ENCODE measurements at regions not wholly inside any gene's neighbourhood (a gene's known extent, or its start where the extent isn't known, plus 50 kb on each side); places are given as distances from the start of the nearest gene placed in this dataset.
A peak's percentile ranks its signal among the peaks of the same experiment; 100 is the strongest.

- Histone ChIP-seq H3K27me3 (ENCODE audit: insufficient read depth, insufficient read length) (peaks cover 12% of the 10 kb centered on the region), H3K9me3 (ENCODE audit: insufficient read depth, low read length) (no peaks in the 10 kb centered on the region), H3K4me3 (ENCODE audit: insufficient read length, low read depth) (no peak overlapping the region), H3K4me1 (ENCODE audit: insufficient read depth, insufficient read length) (peaks cover 23% of the 10 kb centered on the region), H3K9ac (ENCODE audit: insufficient read length, low read depth) (no peak overlapping the region), H3K36me3 (ENCODE audit: insufficient read depth, insufficient read length, low read length) (no peaks in the 10 kb centered on the region)
- no peak for DNase-seq (ENCODE audit: low read depth, low spot score)
- no peak for TF ChIP-seq SUZ12 (IDR thresholded peaks at IDR 0.05; ENCODE audit: extremely low read depth, insufficient read depth, insufficient read length)
- no peak for TF ChIP-seq YY1 (IDR thresholded peaks at IDR 0.05; ENCODE audit: insufficient read depth, insufficient read length)
- no peak for TF ChIP-seq ZNF274 (IDR thresholded peaks at IDR 0.05; ENCODE audit: low read depth, low read length)
Observed at GRCh38 chr1:38787041-38787440, 72.5 kb downstream of the RRAGC start.

DNA sequence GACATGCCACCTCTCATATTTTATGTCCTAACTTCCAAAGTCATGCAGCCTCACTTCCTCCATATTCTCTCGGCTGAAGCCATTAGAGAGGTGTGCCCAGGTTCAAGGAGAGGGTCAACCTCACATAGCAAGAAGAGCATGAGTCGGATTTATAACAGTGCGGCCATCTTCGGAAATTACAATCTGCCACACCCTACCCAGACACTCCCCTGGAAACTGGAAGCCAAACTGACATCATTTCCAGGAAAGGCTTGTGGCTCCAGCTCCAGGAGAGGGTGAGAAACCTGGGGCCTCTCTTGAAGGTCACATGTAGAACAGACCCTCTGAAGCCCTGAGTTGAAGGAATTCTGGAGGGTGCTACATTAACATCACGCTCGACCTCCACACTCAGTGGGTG lies 73.5 kb downstream of the RRAGC start:
- Histone ChIP-seq H3K27me3 (ENCODE audit: insufficient read depth, insufficient read length) (peaks cover 12% of the 10 kb centered on the region), H3K9ac (ENCODE audit: insufficient read length, low read depth) (no peak overlapping the region), H3K4me1 (ENCODE audit: insufficient read depth, insufficient read length) (peaks cover 25% of the 10 kb centered on the region), H3K4me3 (ENCODE audit: insufficient read length, low read depth) (no peak overlapping the region), H3K36me3 (ENCODE audit: insufficient read depth, insufficient read length, low read length) (no peaks in the 10 kb centered on the region), H3K9me3 (ENCODE audit: insufficient read depth, low read length) (no peaks in the 10 kb centered on the region)
- DNase-seq (ENCODE audit: low read depth, low spot score) = no peak
- TF ChIP-seq YY1 (IDR thresholded peaks at IDR 0.05; ENCODE audit: insufficient read depth, insufficient read length) = no peak
- no peak for TF ChIP-seq ZNF274 (IDR thresholded peaks at IDR 0.05; ENCODE audit: low read depth, low read length)
- no peak for TF ChIP-seq SUZ12 (IDR thresholded peaks at IDR 0.05; ENCODE audit: extremely low read depth, insufficient read depth, insufficient read length)

DNA sequence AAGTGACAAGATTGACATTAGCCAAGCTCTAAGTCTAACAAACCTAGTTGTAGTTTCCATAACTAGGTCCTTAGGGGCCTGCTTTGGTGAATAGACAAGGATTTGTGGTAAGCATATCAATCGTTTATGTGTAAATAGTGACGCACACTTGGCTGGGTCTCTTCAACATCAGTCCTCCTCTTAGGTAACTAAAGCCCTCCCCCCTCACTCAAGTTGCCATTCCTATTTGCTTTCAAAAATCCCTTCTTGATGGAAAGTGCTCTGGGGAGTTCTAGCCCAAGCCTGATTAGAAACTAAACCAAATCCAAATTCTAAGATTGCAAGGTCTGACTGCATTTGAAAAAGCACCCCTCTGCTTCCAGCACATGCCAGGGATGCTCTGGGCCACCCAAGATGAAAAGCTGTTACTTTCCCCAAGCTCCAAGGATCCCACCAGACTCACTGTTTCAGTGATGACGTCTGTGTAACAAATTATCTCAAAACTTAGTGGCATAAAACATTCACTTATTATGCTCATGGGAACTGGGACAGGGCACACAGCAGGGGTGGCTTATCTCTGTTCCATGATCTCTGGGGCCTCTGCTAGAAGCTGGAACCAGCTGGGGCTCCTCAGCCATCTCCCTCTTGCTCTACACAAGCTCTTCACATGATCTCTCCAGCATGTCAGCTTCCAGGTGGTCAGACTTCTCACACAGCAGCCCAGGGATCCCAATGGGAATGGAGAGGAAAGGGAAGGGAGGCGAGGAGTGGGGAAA lies 74.1 kb downstream of the RRAGC start:
- no peak for DNase-seq (ENCODE audit: low read depth, low spot score)
- H3K36me3 ChIP-seq (ENCODE audit: insufficient read depth, insufficient read length, low read length) = no peaks in the 10 kb centered on the region
- H3K4me1 ChIP-seq (ENCODE audit: insufficient read depth, insufficient read length) = peaks cover 25% of the 10 kb centered on the region
- H3K9me3 ChIP-seq (ENCODE audit: insufficient read depth, low read length) = no peaks in the 10 kb centered on the region
- peaks cover 12% of the 10 kb centered on the region for H3K27me3 ChIP-seq (ENCODE audit: insufficient read depth, insufficient read length)
- no peak for TF ChIP-seq SUZ12 (IDR thresholded peaks at IDR 0.05; ENCODE audit: extremely low read depth, insufficient read depth, insufficient read length)
- no peak for TF ChIP-seq ZNF274 (IDR thresholded peaks at IDR 0.05; ENCODE audit: low read depth, low read length)
- no peak for TF ChIP-seq YY1 (IDR thresholded peaks at IDR 0.05; ENCODE audit: insufficient read depth, insufficient read length)
- no peak overlapping the region for H3K9ac ChIP-seq (ENCODE audit: insufficient read length, low read depth)
- H3K4me3 ChIP-seq (ENCODE audit: insufficient read length, low read depth) = no peak overlapping the region

DNA sequence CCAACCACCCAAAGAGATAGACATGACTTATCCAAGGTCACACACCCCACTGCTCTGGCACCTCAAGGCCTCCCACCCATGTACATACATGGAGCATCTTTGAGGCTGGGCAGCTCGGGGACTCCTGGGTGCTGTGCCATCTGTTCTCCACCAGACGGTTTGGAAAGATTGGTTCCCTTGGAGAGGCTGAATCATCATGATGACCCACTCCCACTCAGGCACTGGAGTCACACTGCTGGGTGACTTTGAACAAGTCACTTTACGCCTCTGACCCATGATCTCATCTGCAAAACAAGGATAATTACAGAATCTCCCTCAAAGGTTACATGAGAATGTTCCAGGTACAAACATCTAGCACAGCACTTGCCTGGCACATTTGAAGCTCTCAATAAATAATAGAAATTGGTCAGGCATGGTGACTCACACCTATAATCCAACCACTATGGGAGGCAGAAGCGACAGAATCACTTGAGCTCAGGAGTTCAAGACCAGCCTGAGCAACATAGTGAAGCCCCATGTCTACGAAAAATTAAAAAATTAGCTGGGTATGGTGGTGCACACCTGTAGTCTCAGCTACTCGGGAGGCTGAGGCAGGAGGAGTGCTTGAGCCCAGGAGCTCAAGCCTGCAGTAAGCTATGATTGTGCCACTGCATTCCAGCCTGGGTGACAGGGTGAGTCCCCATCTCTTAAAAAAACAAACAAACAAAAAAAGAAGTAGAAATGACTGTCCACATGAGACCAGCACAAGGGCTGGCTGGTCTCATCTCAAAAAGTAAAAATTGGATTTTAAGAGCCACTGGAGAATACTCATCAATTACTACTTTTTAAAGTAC lies 74.9 kb downstream of the RRAGC start:
- Histone ChIP-seq H3K9ac (ENCODE audit: insufficient read length, low read depth) (no peak overlapping the region), H3K9me3 (ENCODE audit: insufficient read depth, low read length) (no peaks in the 10 kb centered on the region), H3K36me3 (ENCODE audit: insufficient read depth, insufficient read length, low read length) (no peaks in the 10 kb centered on the region), H3K4me1 (ENCODE audit: insufficient read depth, insufficient read length) (peaks cover 21% of the 10 kb centered on the region), H3K4me3 (ENCODE audit: insufficient read length, low read depth) (no peak overlapping the region), H3K27me3 (ENCODE audit: insufficient read depth, insufficient read length) (peaks cover 12% of the 10 kb centered on the region)
- no peak for DNase-seq (ENCODE audit: low read depth, low spot score)
- TF ChIP-seq ZNF274 (IDR thresholded peaks at IDR 0.05; ENCODE audit: low read depth, low read length) = no peak
- no peak for TF ChIP-seq SUZ12 (IDR thresholded peaks at IDR 0.05; ENCODE audit: extremely low read depth, insufficient read depth, insufficient read length)

DNA sequence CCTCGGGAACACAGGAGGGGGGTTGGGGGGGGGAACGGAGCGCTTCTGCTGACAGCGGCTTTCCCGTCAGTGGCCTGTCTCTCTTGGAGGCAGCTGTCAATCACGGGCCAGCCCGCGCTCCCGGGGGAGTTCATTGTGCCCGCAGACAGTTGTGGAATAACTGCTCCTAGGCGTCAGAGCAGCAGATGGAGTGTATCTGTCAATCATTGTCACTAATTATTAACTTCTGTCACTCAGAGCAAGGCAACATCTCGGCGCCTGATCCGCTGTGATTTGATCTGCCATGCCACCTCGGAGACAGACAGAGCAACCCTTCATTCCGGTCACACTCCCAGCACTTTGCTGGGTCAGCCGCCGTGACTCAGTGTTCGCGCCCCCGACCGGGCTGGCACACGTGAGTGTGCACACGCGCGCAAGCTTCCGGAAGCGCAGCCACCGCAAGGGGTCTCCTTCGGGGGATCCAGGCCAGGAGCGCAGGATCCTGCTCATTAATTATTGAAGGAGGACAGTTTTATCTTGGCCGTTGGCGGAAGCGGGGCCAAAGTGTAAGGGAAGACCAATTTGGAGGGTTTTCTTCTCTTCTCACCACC lies 75.8 kb downstream of the RRAGC start:
- Histone ChIP-seq H3K9ac (ENCODE audit: insufficient read length, low read depth) (peak overlapping the region; percentile 0), H3K4me1 (ENCODE audit: insufficient read depth, insufficient read length) (peaks cover 17% of the 10 kb centered on the region), H3K27me3 (ENCODE audit: insufficient read depth, insufficient read length) (peaks cover 12% of the 10 kb centered on the region), H3K9me3 (ENCODE audit: insufficient read depth, low read length) (no peaks in the 10 kb centered on the region), H3K36me3 (ENCODE audit: insufficient read depth, insufficient read length, low read length) (no peaks in the 10 kb centered on the region), H3K4me3 (ENCODE audit: insufficient read length, low read depth) (no peak overlapping the region)
- TF ChIP-seq ZNF274 (IDR thresholded peaks at IDR 0.05; ENCODE audit: low read depth, low read length) (no peak), YY1 (IDR thresholded peaks at IDR 0.05; ENCODE audit: insufficient read depth, insufficient read length) (no peak), SUZ12 (IDR thresholded peaks at IDR 0.05; ENCODE audit: extremely low read depth, insufficient read depth, insufficient read length) (no peak)
- DNase-seq (ENCODE audit: low read depth, low spot score) = no peak

DNA sequence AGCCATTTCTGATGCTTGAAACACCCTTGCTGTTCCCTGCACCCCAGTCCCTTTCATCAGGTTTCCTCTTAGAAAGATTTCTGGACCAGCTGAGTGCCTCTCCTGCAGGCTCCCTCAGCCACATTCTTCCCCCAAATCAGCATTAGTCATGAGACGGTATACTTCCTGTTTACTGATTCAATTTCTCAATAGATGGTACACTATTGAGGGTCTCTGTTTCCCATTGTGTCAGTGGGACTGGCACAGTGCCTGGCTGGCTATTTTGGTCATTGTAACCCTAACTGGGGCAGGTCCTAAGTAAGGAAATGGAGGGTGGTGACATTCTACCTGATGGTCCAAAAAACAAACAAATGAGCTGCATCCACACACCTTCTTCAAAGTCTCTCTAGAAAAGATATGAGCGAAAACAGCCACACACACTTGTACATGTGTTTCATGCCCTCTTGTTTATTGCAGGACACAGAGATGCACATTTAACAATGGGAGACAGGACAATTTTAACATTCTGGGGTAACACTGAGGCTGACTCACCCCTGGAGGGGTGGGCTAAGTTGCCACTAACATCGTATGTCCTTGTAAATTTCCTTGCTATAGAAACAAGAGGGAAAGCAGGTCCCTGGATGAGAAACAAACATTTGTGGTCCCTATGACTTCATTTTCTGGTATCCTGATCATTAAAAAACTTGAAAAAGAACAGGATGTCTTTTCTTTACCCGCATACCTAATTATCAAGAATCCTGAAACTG lies 77.5 kb downstream of the RRAGC start:
- Histone ChIP-seq H3K9ac (ENCODE audit: insufficient read length, low read depth) (no peak overlapping the region), H3K9me3 (ENCODE audit: insufficient read depth, low read length) (no peaks in the 10 kb centered on the region), H3K36me3 (ENCODE audit: insufficient read depth, insufficient read length, low read length) (no peaks in the 10 kb centered on the region), H3K4me3 (ENCODE audit: insufficient read length, low read depth) (no peak overlapping the region), H3K27me3 (ENCODE audit: insufficient read depth, insufficient read length) (peaks cover 12% of the 10 kb centered on the region), H3K4me1 (ENCODE audit: insufficient read depth, insufficient read length) (peaks cover 14% of the 10 kb centered on the region)
- no peak for DNase-seq (ENCODE audit: low read depth, low spot score)
- TF ChIP-seq ZNF274 (IDR thresholded peaks at IDR 0.05; ENCODE audit: low read depth, low read length) (no peak), SUZ12 (IDR thresholded peaks at IDR 0.05; ENCODE audit: extremely low read depth, insufficient read depth, insufficient read length) (no peak)
